PFSK-1 (cell line): ENCODE measurements at regions not wholly inside any gene's neighbourhood (a gene's known extent, or its start where the extent isn't known, plus 50 kb on each side); places are given as distances from the start of the nearest gene placed in this dataset.

Experiments used
- FOXP2 ChIP-seq: optimal IDR thresholded peaks from 2 replicates; pipeline ENCODE3; 2011; ENCODE audit warnings: borderline replicate concordance, control low read depth, inconsistent platforms; ENCODE audit not compliant: insufficient read depth; ENCODE audit errors: extremely low read length, extremely low read depth
- POLR2AphosphoS5 ChIP-seq: IDR thresholded peaks from 2 replicates; pipeline ENCODE4 v1.6.1; 2012; ENCODE audit warnings: low read depth, mild to moderate bottlenecking, control low read depth, low read length, moderate library complexity
- REST ChIP-seq, 2 experiments: IDR thresholded peaks; 2 replicates each; pipeline versions ENCODE4 v1.6.1 to v1.8.0; 2011 to 2012; ENCODE audit warnings: low read depth in 2 of 2, low read length in 2 of 2, control low read depth in 1 of 2, inconsistent platforms in 1 of 2, mild to moderate bottlenecking in 1 of 2, moderate library complexity in 1 of 2; ENCODE audit not compliant: insufficient read depth in 1 of 2
- SIN3A ChIP-seq: IDR thresholded peaks from 2 replicates; pipeline ENCODE4 v1.6.1; 2012; ENCODE audit warnings: mild to moderate bottlenecking, low read length, moderate library complexity, borderline replicate concordance; ENCODE audit not compliant: insufficient read depth
- TAF1 ChIP-seq: IDR thresholded peaks from 2 replicates; pipeline ENCODE4 v1.6.1; 2012; ENCODE audit warnings: low read length, control low read depth, borderline replicate concordance; ENCODE audit not compliant: insufficient read depth

- no peak for TF ChIP-seq REST (IDR thresholded peaks at IDR 0.05; ENCODE audit: insufficient read depth in 1 of 2, low read depth in 2 of 2, low read length in 2 of 2)
- no peak for TF ChIP-seq FOXP2
- TF ChIP-seq POLR2AphosphoS5: no peak
Observed at GRCh38 chr4:156192033-156192432, 238.4 kb upstream of the CTSO start.

- TF ChIP-seq POLR2AphosphoS5 (no peak), FOXP2 (no peak), TAF1 (no peak), REST (IDR thresholded peaks at IDR 0.05; ENCODE audit: insufficient read depth in 1 of 2, low read depth in 2 of 2, low read length in 2 of 2) (no peak), SIN3A (no peak)
Observed at GRCh38 chr4:156191044-156191781, 237.5 kb upstream of the CTSO start.

GRCh38 chr4:156190615-156191014 lies 236.9 kb upstream of the CTSO start:
- no peak for TF ChIP-seq POLR2AphosphoS5
- no peak for TF ChIP-seq TAF1

GRCh38 chr4:156188596-156188995 lies 234.9 kb upstream of the CTSO start:
- TF ChIP-seq TAF1: no peak
- no peak for TF ChIP-seq FOXP2
- no peak for TF ChIP-seq SIN3A
- TF ChIP-seq POLR2AphosphoS5: no peak
- TF ChIP-seq REST (IDR thresholded peaks at IDR 0.05; ENCODE audit: insufficient read depth in 1 of 2, low read depth in 2 of 2, low read length in 2 of 2): no peak

GRCh38 chr4:156186111-156186510 lies 232.4 kb upstream of the CTSO start:
- TF ChIP-seq POLR2AphosphoS5: no peak
- TF ChIP-seq FOXP2: no peak
- TF ChIP-seq REST (IDR thresholded peaks at IDR 0.05; ENCODE audit: insufficient read depth in 1 of 2, low read depth in 2 of 2, low read length in 2 of 2): no peak
- no peak for TF ChIP-seq SIN3A
